K562 (cell line): ENCODE measurements at regions not wholly inside any gene's neighbourhood (a gene's known extent, or its start where the extent isn't known, plus 50 kb on each side); places are given as distances from the start of the nearest gene placed in this dataset.

Experiments
- ATAC-seq: fragments of 200-7000 bp; cut with Tn5 transposase; 3 replicates; pipeline ENCODE4 v1.9.1; 2020; ENCODE audit warnings: moderate library complexity
- BruUV-seq: library from RNA; stranded (reverse); fragments of 400-500 nt; replicated peaks from 2 replicates; lab custom pipeline; 2021; lab: Mats Ljungman, UMichigan
- CTCF ChIA-PET: fragments of 300-600 bp; formaldehyde crosslinking; extraction: SDS; loops from one replicate; lab custom pipeline; 2021; ENCODE audit warnings: low intra/inter-chr PET ratio; lab: Yijun Ruan, JAX
- POLR2A ChIA-PET: fragments of 300-600, 350-650 bp; sonication (Branson Sonifier 250); formaldehyde crosslinking; extraction: SDS; loops from one replicate; lab custom pipeline; 2021; ENCODE audit warnings: antibody characterized with exemption, inconsistent platforms; lab: Yijun Ruan, JAX
- DNase-seq, 4 experiments: peaks; one replicate each; pipeline versions ENCODE4 v3.0.0 to v3.0.0-alpha.2; 2011 to 2018; ENCODE audit warnings: low spot score in 3 of 4, mixed read lengths in 3 of 4; ENCODE audit errors: extremely low read depth in 1 of 4
- FAIRE-seq: peaks from 2 replicates; lab custom pipeline; 2011; peaks lifted over from hg19 to GRCh38; lab: Jason Lieb, UNC
- H2AFZ ChIP-seq: 2 replicates; pipeline ENCODE4 v1.6.0; 2011; ENCODE audit warnings: low read depth, low read length, control low read depth, inconsistent platforms
- H3K27ac ChIP-seq: fragments of 200-600 bp; 3 replicates; pipeline ENCODE4 v1.8.0; 2011; ENCODE audit warnings: low read depth, mild to moderate bottlenecking, control low read depth, inconsistent platforms, low read length, moderate library complexity, mixed read lengths; ENCODE audit errors: extremely low read depth
- H3K27me3 ChIP-seq, 2 experiments: fragments of 300-600 bp in 1 of 2; 2 replicates in 1 of 2; 3 replicates in 1 of 2; pipeline versions ENCODE4 v1.6.0 to v1.8.0; 2011; ENCODE audit warnings: inconsistent platforms in 2 of 2, low read length in 2 of 2, mild to moderate bottlenecking in 1 of 2, mixed read lengths in 1 of 2, moderate library complexity in 1 of 2; ENCODE audit not compliant: control insufficient read depth in 2 of 2, insufficient read depth in 2 of 2
- H3K36me3 ChIP-seq: fragments of 300-600 bp; 3 replicates; pipeline ENCODE4 v1.8.0; 2011; ENCODE audit warnings: mild to moderate bottlenecking, low read length, inconsistent platforms; ENCODE audit not compliant: control insufficient read depth, insufficient read depth
- H3K4me1 ChIP-seq, 2 experiments: fragments of 200-600 bp in 1 of 2; replicated peaks in 1 of 2; 2 replicates in 1 of 2; 3 replicates in 1 of 2; pipeline versions ENCODE4 v1.5.1 to v1.8.0; 2011; ENCODE audit warnings: inconsistent platforms in 2 of 2, low read length in 2 of 2, mild to moderate bottlenecking in 1 of 2, mixed read lengths in 1 of 2, moderate library complexity in 1 of 2; ENCODE audit not compliant: control insufficient read depth in 2 of 2, insufficient read depth in 2 of 2
- H3K4me2 ChIP-seq: 2 replicates; pipeline ENCODE4 v1.6.1; 2011; ENCODE audit warnings: low read length, control low read depth, inconsistent platforms, mixed read lengths; ENCODE audit not compliant: insufficient read depth
- H3K4me3 ChIP-seq: fragments of 200-600 bp; sonication (generic), shearing (Covaris generic); 2 replicates; pipeline ENCODE4 v1.5.1; 2016; ENCODE audit warnings: control low read depth, inconsistent platforms
- H3K79me2 ChIP-seq: fragments of 200-600 bp; 3 replicates; pipeline ENCODE4 v1.8.0; 2011; ENCODE audit warnings: low read length, inconsistent platforms; ENCODE audit not compliant: control insufficient read depth, insufficient read depth
- H3K9ac ChIP-seq, 2 experiments: 2 replicates each; pipeline versions ENCODE4 v1.6.0 to v1.6.1; 2011; ENCODE audit warnings: low read depth in 2 of 2, low read length in 2 of 2, control low read depth in 1 of 2, inconsistent platforms in 1 of 2, mild to moderate bottlenecking in 1 of 2, mixed read lengths in 1 of 2; ENCODE audit not compliant: insufficient read depth in 1 of 2
- H3K9me1 ChIP-seq: one replicate; pipeline ENCODE4 v1.6.0; 2011; ENCODE audit warnings: inconsistent platforms, mild to moderate bottlenecking, low read length, moderate library complexity; ENCODE audit not compliant: control insufficient read depth, insufficient read depth
- H3K9me3 ChIP-seq: replicated peaks from 2 replicates; pipeline ENCODE4 v1.5.1; 2011; ENCODE audit warnings: low read depth, low read length, inconsistent platforms; ENCODE audit not compliant: control insufficient read depth, insufficient read depth
- H4K20me1 ChIP-seq: replicated peaks from 2 replicates; pipeline ENCODE4 v1.6.1; 2011; ENCODE audit warnings: low read length, inconsistent platforms, mixed read lengths; ENCODE audit not compliant: control insufficient read depth, insufficient read depth
- ARID4B ChIP-seq: sonication (generic); formaldehyde crosslinking; IDR thresholded peaks from 2 replicates; pipeline ENCODE4 v1.8.0; 2022; ENCODE audit warnings: mild to moderate bottlenecking, missing genetic modification reagents
- BACH1 ChIP-seq: fragments of 200-800 bp; sonication (Bioruptor generic); IDR thresholded peaks from 2 replicates; pipeline ENCODE4 v1.6.1; 2016; ENCODE audit warnings: missing genetic modification characterization, missing compliant biosample characterization
- BRF2 ChIP-seq: IDR thresholded peaks from 3 replicates; pipeline ENCODE4 v1.6.1; 2011; ENCODE audit warnings: borderline replicate concordance, mild to moderate bottlenecking; ENCODE audit not compliant: insufficient read length, insufficient read depth
- FOXJ2 ChIP-seq: fragments of 200-800 bp; sonication (Bioruptor generic); IDR thresholded peaks from 2 replicates; pipeline ENCODE4 v1.6.1; 2016; ENCODE audit warnings: missing genetic modification characterization, missing compliant biosample characterization
- ID3 ChIP-seq, 2 experiments: fragments of 250-450 bp in 1 of 2; fragments of 450-650 bp in 1 of 2; sonication (Bioruptor Pico) in 1 of 2; IDR thresholded peaks; 2 replicates each; pipeline versions ENCODE4 v1.6.1 to v1.8.0; 2016 to 2021; ENCODE audit warnings: mild to moderate bottlenecking in 2 of 2, moderate library complexity in 2 of 2, missing compliant biosample characterization in 1 of 2, missing genetic modification characterization in 1 of 2
- PCBP1 ChIP-seq: fragments of 200-400 bp; formaldehyde crosslinking; IDR thresholded peaks from 2 replicates; pipeline ENCODE4 v1.6.1; 2018; ENCODE audit warnings: mild to moderate bottlenecking, low read depth, low read length; ENCODE audit not compliant: poor library complexity, severe bottlenecking
- PHB ChIP-seq: fragments of 250-450 bp; sonication (Bioruptor Pico); IDR thresholded peaks from 2 replicates; pipeline ENCODE4 v1.5.0; 2021
- POLR2B ChIP-seq: fragments of 450-650 bp; IDR thresholded peaks from 2 replicates; pipeline ENCODE4 v1.6.1; 2018; ENCODE audit warnings: low read depth; ENCODE audit not compliant: partially characterized antibody
- U2AF1 ChIP-seq: fragments of 200-400 bp; formaldehyde crosslinking; optimal IDR thresholded peaks from 2 replicates; pipeline ENCODE3; 2017; ENCODE audit warnings: mild to moderate bottlenecking, low read depth, low read length, moderate library complexity
- ZC3H11A ChIP-seq: IDR thresholded peaks from 2 replicates; pipeline ENCODE4 v1.6.1; 2012; ENCODE audit warnings: low read depth, low read length, improper control_type of control experiment
- ZNF395 ChIP-seq: fragments of 200-800 bp; sonication (Bioruptor generic); IDR thresholded peaks from 2 replicates; pipeline ENCODE4 v1.6.1; 2017; ENCODE audit warnings: missing genetic modification characterization, missing compliant biosample characterization
- ZNF586 ChIP-seq: fragments of 450-650 bp; formaldehyde crosslinking; conservative IDR thresholded peaks from 2 replicates; pipeline ENCODE4 v1.4.0; 2020; ENCODE audit warnings: mild to moderate bottlenecking, moderate library complexity
- WGBS: fragments of 100-300 bp; shearing (Covaris generic); methylation state at CpG from one replicate; pipeline ENCODE4 v1.1.6; 2016; ENCODE audit warnings: low coverage, mixed read lengths; ENCODE audit not compliant: insufficient coverage; ENCODE audit errors: missing lambda C conversion rate; 5-methylcytosine and 5-hydroxymethylcytosine counted together
- in situ Hi-C: fragments of 300-500 bp; cut with MboI; formaldehyde crosslinking; loops from 4 replicates; pipeline ENCODE4 v1.15.0; 2018; ENCODE audit warnings: inconsistent platforms, mixed read lengths
- intact Hi-C: fragments of 100-400 bp; cut with micrococcal nuclease; formaldehyde crosslinking; loops from 2 replicates; pipeline ENCODE4 v1.14.2; 2022

- ChIA-PET CTCF (no interaction called here), POLR2A (interaction anchor here (0.7 kb wide), 1 partner anchor 268 kb away, joined by 3 read pairs; no protein-coding TSS in a partner anchor)
- H3K36me3 ChIP-seq: no peaks in the 10 kb centered on the region
- no peak overlapping the region for H3K9ac ChIP-seq
- H3K9me1 ChIP-seq: no peaks in the 10 kb centered on the region
- H3K27me3 ChIP-seq: peaks cover 22% of the 10 kb centered on the region in 2 experiments
- FAIRE-seq: no peak
- WGBS: 0% methylated on average over 1 of the region's 1 CpG
- no peak for DNase-seq
- no TSS peak for BruUV-seq
- no peaks in the 10 kb centered on the region for H3K9me3 ChIP-seq
- no peak overlapping the region for H3K27ac ChIP-seq
- TF ChIP-seq U2AF1 (no peak), ZNF586 (CRISPR knock-in tag) (no peak), BACH1 (tag) (no peak), ZC3H11A (no peak), PCBP1 (no peak), FOXJ2 (tag) (no peak), ARID4B (CRISPR knock-in tag) (no peak), BRF2 (no peak), POLR2B (no peak), ID3 (CRISPR knock-in tag; IDR thresholded peaks at IDR 0.05) (no peak), ID3 (tag; IDR thresholded peaks at IDR 0.05) (no peak), ZNF395 (CRISPR knock-in tag) (no peak), PHB (CRISPR knock-in tag) (no peak)
- no peaks in the 10 kb centered on the region for H3K79me2 ChIP-seq
- no peaks in the 10 kb centered on the region for H3K4me1 ChIP-seq
- no peak overlapping the region for H3K4me2 ChIP-seq
- no peak for ATAC-seq
- no peak overlapping the region for H3K4me3 ChIP-seq
- H4K20me1 ChIP-seq: no peaks in the 10 kb centered on the region
- in situ Hi-C loops (no loop called here), intact Hi-C loops (no loop called here)
- H2AFZ ChIP-seq: no peak overlapping the region
Measured at GRCh38 chr2:30393510-30393909, 53.5 kb upstream of the LCLAT1 start.
